Stimulated activated CD8-positive, alpha-beta memory T cell treated with anti-CD3 and anti-CD28 coated beads, Interleukin-7, amount 100 ng/mL, for 4 hours (primary cell): ENCODE measurements at regions not wholly inside any gene's neighbourhood (a gene's known extent, or its start where the extent isn't known, plus 50 kb on each side); places are given as distances from the start of the nearest gene placed in this dataset.
A peak's percentile ranks its signal among the peaks of the same experiment; 100 is the strongest.
"Not testable (repeated sequence)": the region's sequence is repeated elsewhere in the genome, so short reads cannot be mapped to it uniquely, and the experiment has no call there.

Experiments used
- DNase-seq, 2 donors: peaks; one replicate each; pipeline ENCODE4 v3.0.0-alpha.2; 2020; ENCODE audit warnings: low read depth in 2 of 2

DNA sequence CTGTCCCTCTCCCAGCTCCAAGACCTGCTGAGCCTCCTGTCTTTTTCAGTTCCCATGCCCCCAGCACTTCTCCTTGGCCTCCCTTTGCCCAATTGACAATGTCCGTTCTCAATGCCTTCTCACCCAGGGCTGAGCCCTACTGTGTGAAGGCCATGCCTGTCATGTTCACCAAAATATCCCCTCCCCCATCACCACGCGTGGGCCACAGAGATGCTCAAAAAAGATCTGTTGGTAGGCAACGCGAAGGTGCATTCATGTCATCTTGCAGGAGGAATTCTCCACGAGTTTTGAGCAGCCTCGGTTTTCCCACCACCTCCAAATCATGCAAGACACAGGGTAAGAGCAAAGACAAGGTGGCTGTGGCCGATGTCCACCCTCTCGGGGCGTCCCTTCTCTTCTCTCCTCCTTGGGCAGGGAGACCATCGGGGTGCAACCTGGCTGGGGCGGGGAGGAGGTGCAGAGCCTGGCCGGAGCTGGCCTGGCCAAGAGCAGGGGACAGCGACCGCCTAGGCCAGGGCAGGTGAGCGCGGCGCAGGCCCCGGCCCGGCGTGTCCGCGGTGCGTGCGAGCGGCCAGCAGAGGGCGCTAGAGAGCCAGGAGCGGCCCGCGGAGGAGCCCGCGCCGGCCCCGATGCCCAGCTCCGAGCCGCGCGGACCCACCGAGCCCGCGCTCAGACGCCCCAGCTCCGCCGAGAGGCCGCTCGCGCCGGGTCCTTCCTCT is 56.3 kb upstream of the KRTAP5-11 start:
- DNase-seq, result peak; percentile 17 to 33

DNA sequence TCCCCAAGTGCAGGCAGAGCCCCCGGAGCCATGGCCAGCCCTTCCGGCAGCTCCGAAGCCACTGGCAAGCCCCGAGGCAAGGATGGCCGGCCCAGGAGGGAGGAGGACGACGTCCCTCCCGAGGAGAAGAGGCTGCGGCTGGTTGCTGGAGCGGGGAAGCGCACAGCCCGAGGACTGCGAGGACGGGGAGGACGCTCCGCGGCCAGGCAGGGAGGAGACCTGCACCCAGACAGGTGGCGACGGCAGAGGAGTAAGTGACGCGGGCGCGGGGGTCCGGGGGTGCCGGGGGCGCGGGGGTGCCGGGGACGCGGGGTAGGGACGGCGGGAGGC is 56.8 kb upstream of the KRTAP5-11 start:
- not testable (repeated sequence) for DNase-seq

DNA sequence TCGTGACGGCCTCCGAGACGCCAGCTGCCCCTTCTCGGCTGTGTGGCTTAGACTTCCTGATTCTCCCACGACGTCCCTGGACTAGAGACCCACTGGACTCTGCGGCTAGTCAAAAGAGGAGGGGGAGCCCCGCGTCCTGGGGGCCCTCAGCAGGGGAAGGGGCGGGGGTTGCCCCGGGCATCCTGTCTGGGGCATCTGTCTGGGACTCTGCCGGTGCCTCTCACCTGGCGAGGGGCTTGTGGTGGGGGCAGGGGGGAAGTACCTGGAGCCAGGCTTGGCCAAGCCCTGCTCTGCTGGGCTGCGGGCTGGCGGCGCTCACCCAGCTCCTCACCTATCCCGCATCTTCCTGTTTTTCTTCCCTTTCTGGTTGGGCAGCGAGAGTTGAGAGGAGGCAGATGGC is 57.2 kb upstream of the KRTAP5-11 start:
- DNase-seq, result not testable (repeated sequence)

DNA sequence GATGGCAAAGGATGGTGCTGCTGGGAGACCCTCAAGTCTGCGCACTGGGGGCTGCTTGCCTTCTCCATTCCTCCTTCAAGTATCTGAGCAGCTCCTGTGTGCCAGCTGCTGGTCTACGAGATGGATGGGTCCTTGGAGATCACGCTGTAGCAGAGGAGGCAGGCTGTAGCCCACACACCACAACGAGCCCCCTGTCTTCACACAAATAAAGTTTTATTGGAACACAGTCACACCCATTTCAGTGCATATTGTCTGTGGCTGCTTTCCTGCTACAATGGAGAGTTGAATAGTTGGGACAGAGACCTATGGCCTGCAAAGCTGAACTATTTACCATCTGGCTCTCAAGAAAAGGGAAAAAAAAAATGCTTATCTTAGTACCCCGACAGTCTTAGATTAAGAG is 64.4 kb upstream of the KRTAP5-11 start:
- not testable (repeated sequence) for DNase-seq

DNA sequence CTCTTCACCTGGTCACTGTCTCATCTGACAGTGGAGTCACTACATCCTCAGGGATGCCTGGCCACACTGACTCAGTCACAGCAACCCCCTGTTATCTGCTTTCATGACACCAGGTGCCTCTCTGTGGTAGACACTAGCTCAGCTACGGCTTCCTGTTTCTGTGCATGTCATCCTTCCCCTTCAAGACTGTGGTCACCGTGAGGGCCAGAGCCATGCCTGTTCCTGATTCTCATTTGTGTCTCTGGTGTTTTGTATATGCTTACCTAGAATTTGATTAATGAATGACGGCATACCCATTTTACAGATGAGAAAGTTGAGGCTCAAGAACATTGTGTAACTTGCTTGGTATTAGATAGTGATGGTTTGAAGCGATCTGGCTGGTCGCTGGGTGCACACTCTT is 70.3 kb upstream of the KRTAP5-11 start:
- DNase-seq, result not testable (repeated sequence)

DNA sequence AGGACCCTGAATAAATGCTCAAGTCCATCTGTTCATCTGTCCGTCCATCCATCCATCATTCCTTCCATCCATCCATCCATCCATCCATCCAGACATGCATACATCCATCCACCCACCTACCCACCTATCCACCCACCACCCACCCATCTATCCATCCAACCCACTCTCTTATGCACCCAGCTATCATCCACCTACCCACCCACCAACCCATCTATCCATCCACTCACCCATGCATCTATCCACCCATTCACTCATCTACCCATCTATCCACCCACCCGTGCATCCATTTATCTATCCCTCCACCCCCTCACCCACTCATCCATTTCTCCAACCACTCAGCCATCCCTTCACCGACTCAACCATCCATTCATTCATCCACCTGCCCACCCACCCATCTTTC is 71.7 kb upstream of the KRTAP5-11 start:
- DNase-seq, result not testable (repeated sequence)

DNA sequence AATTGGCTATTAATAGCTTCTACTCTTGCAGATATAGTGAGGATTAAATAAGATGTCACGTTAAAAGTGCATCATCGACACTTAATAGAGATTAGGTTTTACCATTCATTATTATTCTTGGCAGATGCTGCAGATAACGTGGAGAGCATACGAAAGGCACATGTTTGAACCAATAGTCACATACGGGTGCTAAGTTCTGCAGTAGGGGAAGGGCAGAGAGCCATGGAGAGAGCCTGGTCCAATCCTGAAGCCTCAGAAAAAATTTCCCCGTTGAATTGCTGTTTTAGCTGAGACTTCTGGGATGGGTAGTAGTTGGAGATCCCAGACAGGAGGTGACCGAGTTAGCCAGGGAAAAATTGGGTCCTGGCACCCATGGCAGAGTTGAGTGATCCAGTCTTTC is 72.4 kb upstream of the KRTAP5-11 start:
- not testable (repeated sequence) for DNase-seq

DNA sequence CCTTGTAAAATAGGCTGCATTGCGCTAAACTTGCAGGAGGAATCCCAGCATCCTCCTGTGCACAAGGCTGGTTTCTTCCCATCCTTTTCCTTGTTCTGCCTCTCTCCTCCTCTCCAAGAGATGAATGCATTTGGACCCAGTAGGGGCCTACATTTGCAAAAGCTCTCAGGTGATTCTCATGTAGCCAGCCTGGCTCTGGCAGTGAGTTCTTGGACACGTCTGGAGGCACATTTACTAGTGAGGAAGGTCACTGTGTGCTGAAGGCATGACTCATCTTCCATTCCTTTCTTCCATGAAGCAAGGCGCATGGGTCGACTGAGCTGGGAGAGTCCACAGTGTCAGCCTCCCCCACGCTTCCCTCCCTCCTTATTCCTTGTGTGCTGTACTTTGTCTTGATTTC is 73.8 kb upstream of the KRTAP5-11 start:
- not testable (repeated sequence) for DNase-seq

DNA sequence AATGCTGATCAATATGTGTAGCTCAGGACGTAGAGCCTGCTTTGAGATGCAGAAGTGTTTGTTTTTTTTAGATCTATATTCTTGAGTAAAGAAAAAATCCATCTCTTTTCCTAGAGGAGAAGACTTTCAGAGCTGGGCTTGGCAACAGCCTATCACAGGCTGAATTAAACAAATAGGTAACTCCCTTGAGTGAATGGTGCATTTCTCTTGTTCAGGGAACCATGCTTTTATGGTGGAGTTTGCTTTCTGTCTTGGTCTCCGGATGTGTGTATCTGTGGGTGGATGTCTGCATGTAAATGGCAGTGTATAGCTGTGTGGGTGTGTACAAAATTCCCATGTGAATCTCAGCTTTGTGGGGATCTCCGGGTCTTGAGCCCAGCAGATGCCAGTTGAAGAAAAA is 82.3 kb upstream of the KRTAP5-11 start:
- DNase-seq, result not testable (repeated sequence)

DNA sequence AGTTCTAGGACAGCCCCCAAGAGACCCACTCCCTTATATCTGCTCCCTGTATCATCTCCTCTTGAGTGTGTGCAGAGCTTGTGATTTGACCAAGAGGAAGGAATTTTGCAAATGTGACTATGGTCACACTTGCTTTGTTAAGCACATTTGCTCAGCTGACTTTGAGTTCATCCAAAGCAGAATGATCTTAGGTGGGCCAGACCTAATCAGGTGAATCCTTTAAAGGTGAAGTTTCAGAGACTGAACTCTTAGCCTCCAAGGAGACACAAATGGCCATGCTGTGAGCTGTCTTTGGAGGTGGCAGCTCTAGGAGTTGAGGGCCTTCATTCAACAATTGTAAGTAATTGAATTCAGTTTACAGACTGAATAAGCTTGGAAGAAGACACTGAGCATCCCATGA is 115.4 kb upstream of the KRTAP5-11 start:
- DNase-seq, result not testable (repeated sequence)

DNA sequence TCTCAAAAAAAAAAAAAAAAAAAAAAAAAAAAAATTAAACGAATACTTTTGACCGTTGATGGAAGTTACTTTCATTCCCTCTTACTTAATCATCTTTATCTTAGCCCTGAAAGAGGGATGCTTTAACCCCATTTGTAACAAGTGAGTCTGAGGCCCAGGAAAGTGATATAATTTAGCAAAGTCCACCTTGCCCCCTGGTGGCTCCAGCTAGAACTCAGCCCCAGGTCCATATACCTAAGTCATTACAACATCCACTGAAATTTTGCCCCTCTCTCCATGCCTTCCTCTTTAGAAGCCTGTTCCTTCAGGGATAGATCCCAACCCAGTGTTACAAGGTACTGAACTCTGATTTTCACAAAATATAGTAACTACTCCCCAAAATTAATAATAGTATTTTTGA is 116.3 kb upstream of the KRTAP5-11 start:
- DNase-seq, result not testable (repeated sequence)

DNA sequence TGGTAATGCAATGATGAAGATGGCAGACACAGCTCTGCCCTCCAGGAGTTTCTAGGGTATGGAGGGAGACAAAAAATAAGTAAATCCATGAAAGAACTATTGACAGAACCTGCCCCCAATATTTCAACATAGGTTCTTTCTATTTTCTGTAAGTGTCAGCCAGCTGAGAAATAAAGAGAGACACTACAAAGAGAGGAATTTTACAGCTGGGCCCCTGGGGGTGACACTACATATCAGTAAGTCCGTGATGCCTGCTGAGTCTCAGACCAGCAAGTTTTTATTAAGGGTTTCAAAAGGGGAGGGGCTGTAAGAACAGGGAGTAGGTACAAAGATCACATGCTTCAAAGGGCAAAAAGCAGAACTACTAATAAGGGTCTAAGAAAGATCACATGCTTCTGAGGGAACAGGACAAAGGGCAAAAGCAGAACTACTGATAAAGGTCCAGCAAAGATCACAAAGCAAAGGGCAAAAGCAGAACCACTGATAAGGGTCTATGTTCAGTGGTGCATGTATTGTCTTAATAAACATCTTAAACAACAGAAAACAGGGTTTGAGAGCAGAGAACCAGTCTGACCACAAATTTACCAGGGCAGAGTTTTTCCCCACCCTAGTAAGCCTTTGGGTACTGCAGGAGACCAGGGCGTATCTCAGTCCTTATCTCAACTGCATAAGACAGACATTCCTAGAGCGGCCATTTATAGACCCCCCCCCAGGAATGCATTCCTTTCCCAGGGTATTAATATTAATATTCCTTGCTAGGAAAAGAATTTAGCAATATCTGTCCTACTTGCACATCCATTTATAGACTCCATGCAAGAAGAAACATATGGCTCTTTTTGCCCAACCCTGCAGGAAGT is 119.0 kb upstream of the KRTAP5-11 start:
- DNase-seq, result not testable (repeated sequence)

DNA sequence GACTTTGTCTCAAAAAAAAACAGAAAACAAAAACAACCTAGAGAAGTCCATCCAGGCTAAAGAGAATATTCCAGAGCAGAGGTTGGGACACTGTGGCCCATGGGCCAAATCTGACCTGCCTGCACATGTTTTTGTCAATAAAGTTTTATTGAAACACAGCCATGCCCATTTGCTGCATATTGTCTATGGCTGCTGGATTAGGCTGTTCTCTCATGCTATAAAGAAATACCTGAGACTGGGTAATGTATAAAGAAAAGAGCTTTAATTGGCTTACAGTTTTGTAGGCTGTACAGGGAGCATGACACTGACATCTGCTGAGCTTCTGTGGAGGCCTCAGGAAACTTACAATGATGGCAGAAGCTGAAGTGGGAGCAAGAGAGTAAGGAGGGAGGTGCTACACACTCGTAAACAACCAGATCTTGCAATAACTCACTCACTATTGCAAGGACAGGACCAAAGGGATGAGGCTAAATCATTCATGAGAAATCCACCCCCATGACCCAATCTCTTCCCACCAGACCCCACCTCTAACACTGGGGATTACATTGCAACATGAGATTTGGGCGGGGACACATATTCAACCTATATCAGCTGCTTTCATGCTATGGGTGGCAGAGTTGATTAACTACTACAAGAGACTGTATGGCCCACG is 122.5 kb upstream of the KRTAP5-11 start:
- not testable (repeated sequence) for DNase-seq

DNA sequence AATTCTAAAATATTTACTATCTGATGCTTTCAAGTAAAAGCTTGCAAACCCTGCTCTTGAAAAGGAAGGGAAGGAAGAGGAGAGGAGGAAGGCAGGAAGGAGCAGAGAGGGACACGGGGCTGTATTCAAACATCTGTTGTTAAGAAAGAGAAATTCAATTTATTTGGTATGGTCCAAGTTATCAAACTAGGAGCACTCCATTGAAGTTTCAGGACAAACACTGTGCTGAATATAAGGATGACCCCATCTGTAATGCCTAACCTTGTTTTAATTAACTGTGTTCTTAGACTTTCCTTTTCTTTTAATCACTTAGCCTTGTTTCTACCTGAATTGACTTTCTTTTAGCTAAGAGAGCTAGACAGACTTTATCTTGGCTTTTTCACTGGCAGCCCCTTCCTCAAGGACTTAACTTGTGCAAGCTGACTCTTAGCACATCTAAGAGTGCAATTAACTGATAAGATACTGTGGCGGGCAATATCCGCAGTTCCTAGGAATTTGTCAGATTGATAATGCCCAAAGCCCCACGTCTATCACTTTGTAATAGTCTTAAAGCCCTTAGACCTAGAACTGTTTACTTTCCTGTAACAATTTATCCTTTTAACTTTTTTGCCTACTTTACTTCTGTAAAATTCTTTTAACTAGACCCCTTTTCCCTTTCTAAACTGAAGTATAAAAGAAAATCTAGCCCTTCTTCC is 123.2 kb upstream of the KRTAP5-11 start:
- not testable (repeated sequence) for DNase-seq

DNA sequence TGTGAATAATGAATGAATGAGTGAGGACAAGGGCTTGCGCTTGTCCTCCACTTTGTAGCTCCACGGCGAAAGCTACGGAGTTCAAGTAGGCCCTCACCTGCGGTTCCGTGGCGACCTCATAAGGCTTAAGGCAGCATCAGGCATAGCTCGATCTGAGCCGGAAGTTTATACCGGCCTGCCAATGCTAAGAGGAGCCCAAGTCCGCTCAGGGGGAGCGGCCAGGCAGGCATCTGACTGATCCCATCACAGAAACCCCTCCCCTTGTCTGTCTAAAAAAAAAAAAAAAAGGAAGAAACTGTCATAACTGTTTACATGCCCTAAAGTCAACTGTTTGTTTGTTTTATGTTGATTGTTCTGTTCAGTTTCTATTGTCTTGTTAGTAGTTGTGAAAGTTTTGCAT is 124.4 kb upstream of the KRTAP5-11 start:
- DNase-seq, result not testable (repeated sequence)

DNA sequence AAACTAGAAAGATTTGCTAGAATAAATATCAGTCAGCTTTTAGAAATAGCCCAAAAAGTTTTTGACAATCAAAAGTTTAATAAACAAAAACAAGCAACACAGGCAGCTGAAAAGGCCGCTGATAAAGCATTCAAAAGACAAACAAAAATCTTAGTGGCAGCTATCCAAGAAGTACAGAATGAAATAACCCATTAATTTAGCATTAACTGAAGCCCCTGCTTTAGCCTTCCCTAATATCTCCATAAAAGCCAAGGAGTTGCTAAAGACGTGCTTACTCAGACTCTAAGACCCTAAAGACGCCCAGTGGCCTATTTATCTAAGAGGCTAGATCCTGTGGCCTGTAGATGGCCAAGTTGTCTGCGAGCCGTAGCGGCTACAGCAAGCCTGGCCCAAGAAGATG is 123.5 kb upstream of the DEFB108B start:
- DNase-seq, result not testable (repeated sequence)

DNA sequence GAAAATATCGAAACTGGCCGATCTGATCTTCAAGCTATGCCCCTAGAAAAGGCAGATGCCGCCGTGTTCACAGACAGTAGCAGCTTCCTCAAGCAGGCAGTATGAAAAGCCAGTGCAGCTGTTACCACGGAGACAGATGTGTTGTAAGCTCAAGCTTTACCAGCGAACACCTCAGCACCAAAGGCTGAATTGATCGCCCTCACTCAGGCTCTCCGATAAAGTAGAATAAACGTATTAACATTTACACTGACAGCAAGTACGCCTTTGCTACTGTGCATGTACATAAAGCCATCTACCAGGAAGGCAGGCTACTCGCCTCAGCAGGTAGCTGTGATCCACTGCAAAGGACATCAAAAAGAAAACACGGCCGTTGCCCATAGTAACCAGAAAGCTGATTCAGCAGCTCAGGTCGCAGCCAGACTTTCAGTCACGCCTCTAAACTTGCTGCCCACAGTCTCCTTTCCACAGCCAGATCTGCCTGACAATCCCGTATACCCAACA is 122.8 kb upstream of the DEFB108B start:
- not testable (repeated sequence) for DNase-seq

DNA sequence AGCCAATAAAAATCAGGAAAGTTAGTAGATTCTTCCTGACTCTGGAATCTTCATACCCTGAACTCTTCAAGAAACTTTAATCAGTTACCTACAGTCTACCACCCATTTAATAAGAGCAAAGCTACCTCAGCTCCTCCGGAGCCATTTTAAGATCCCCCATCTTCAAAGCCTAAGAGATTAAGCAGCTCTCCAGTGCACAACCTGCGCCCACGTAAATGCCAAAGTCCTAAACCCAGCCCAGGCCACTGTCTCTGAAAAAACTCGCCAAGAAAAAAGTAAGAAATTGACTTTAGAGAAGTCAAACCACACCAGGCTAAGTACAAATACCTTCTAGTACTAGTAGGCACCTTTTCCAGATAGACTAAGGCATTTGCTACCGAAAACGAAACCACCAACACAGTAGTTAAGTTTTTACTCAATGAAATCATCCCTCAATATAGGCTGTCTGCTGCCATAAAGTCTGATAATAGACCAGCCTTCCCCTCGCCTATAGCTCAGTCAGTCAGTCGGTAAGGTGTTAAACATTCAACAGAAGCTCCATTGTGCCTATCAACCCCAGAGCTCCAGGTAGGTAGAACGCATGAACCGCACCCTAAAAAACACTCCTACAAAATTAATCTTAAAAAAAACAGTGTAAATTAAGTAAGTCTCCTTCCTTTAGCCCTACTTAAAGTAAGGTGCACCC is 122.2 kb upstream of the DEFB108B start:
- DNase-seq, result not testable (repeated sequence)

DNA sequence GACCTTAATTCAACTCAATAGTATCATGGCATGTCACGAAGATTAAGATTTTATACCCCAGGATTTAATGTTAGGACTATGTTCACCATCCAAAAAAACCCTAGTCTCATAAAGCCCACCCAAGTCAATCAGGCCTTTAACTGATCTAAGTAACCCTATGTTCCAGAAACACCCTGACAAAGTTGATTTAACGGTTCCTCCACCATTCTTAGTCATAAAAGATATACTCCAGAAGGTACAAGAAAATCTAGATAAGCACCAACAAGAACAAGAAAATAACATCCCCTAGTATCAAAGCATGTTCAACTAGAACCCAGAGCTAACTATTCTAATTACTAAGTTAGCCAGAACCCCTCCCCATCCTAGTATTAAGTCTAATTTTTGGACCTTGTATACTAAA is 120.7 kb upstream of the DEFB108B start:
- DNase-seq, result not testable (repeated sequence)

DNA sequence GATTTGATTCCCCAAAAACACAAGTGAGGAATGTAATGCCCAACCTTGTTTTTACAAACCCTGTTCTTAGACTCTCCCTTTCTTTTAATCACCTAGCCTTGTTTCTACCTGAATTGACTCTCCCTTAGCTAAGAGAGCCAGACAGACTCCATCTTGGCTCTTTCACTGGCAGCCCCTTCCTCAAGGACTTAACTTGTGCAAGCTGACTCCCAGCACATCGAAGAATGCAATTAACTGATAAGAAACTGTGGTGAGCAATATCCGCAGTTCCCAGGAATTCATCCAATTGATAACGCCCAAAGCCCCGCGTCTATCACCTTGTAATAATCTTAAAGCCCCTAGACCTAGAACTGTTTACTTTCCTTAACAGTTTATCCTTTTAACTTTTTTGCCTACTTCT is 120.2 kb upstream of the DEFB108B start:
- DNase-seq, result not testable (repeated sequence)

DNA sequence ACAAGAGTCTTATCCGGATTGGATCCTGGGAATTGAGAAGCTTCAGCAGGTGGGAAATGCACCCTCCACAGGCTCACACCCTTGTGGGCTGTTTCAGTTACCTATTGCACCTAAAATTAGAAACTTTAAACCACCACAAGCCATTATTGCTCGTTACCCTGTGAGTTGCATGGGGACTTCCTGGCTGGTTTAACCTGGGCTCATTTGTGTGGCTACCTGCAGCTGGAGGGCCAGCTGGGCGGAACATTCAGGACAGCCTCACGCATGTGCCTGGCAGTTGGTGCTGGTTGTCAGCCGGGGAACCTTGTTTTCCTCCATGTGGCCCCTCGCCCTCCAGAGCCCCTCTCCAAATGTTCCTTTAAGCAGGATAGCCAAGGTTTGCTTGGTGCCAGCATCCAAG is 118.5 kb upstream of the DEFB108B start:
- DNase-seq, result not testable (repeated sequence)
